ENCODE measurements at regions not wholly inside any gene's neighbourhood (a gene's known extent, or its start where the extent isn't known, plus 50 kb on each side); places are given as distances from the start of the nearest gene placed in this dataset.

- no peak for DNase-seq
Observed at GRCh38 chr16:9383281-9383680, 291.8 kb downstream of the HAPSTR1 start.

GRCh38 chr16:9384141-9384540 is 292.7 kb downstream of the HAPSTR1 start:
- no peak for DNase-seq

- DNase-seq, result no peak
Observed at GRCh38 chr16:9389543-9390207, 298.2 kb downstream of the HAPSTR1 start.

GRCh38 chr16:9392956-9393355 is 301.5 kb downstream of the HAPSTR1 start:
- no peak for DNase-seq

- DNase-seq, result no peak
Observed at GRCh38 chr16:9393591-9393990, 302.1 kb downstream of the HAPSTR1 start.

GRCh38 chr16:9395958-9396359 is 304.5 kb downstream of the HAPSTR1 start:
- DNase-seq, result no peak

- no peak for DNase-seq
Observed at GRCh38 chr16:9399573-9399972, 308.1 kb downstream of the HAPSTR1 start.

- DNase-seq, result no peak
Observed at GRCh38 chr16:9401173-9401572, 309.7 kb downstream of the HAPSTR1 start.

GRCh38 chr16:9402293-9402860 is 310.9 kb downstream of the HAPSTR1 start:
- DNase-seq, result no peak

- DNase-seq, result no peak
Observed at GRCh38 chr16:9404811-9405210, 313.4 kb downstream of the HAPSTR1 start.

- no peak for DNase-seq
Observed at GRCh38 chr16:9406038-9406712, 314.7 kb downstream of the HAPSTR1 start.

GRCh38 chr16:9407206-9407758 is 315.8 kb downstream of the HAPSTR1 start:
- DNase-seq, result no peak

- DNase-seq, result no peak
Observed at GRCh38 chr16:9408297-9408878, 316.9 kb downstream of the HAPSTR1 start.

GRCh38 chr16:9409560-9410493 is 318.4 kb downstream of the HAPSTR1 start:
- DNase-seq, result no peak

GRCh38 chr16:9411426-9411825 is 320.0 kb downstream of the HAPSTR1 start:
- no peak for DNase-seq

- no peak for DNase-seq
Observed at GRCh38 chr16:9412031-9412914, 320.8 kb downstream of the HAPSTR1 start.

GRCh38 chr16:9412915-9413264 is 321.4 kb downstream of the HAPSTR1 start:
- DNase-seq, result no peak

- DNase-seq, result no peak
Observed at GRCh38 chr16:9415545-9415944, 324.1 kb downstream of the HAPSTR1 start.

GRCh38 chr16:9417898-9418297 is 326.5 kb downstream of the HAPSTR1 start:
- no peak for DNase-seq

- no peak for DNase-seq
Observed at GRCh38 chr16:9419161-9419560, 327.7 kb downstream of the HAPSTR1 start.

GRCh38 chr16:9422762-9423513 is 331.5 kb downstream of the HAPSTR1 start:
- no peak for DNase-seq

All from 8988T (cell line).